Liver (tissue), 3 donors: ENCODE measurements at regions not wholly inside any gene's neighbourhood (a gene's known extent, or its start where the extent isn't known, plus 50 kb on each side); places are given as distances from the start of the nearest gene placed in this dataset.

Source experiments
- FOXA1 ChIP-seq: IDR thresholded peaks from 2 replicates; pipeline ENCODE4 v1.6.1; 2016; ENCODE audit warnings: antibody characterized with exemption
- GABPA ChIP-seq, 2 donors: IDR thresholded peaks in 1 of 2; conservative IDR thresholded peaks in 1 of 2; 2 replicates each; pipeline ENCODE4 v1.6.1; 2016; ENCODE audit warnings: antibody characterized with exemption in 2 of 2, mild to moderate bottlenecking in 1 of 2, moderate library complexity in 1 of 2
- HNF4A ChIP-seq, 2 donors: conservative IDR thresholded peaks; 2 replicates each; pipeline ENCODE4 v1.6.1; 2016; ENCODE audit warnings: antibody characterized with exemption in 2 of 2, mild to moderate bottlenecking in 2 of 2
- JUND ChIP-seq, 2 donors: IDR thresholded peaks; 2 replicates each; pipeline ENCODE4 v1.6.1; 2016; ENCODE audit warnings: antibody characterized with exemption in 2 of 2
- RAD21 ChIP-seq, 2 donors: IDR thresholded peaks; 2 replicates each; pipeline ENCODE4 v1.6.1; 2016; ENCODE audit warnings: antibody characterized with exemption in 2 of 2, mild to moderate bottlenecking in 2 of 2
- REST ChIP-seq: IDR thresholded peaks from 2 replicates; pipeline ENCODE4 v1.6.1; 2016; ENCODE audit warnings: antibody characterized with exemption, mild to moderate bottlenecking
- RXRA ChIP-seq, 2 donors: IDR thresholded peaks; 2 replicates each; pipeline ENCODE4 v1.6.1; 2017 to 2018; ENCODE audit warnings: antibody characterized with exemption in 2 of 2, mild to moderate bottlenecking in 1 of 2
- SP1 ChIP-seq: IDR thresholded peaks from 2 replicates; pipeline ENCODE4 v1.6.1; 2018; ENCODE audit warnings: antibody characterized with exemption, mild to moderate bottlenecking
- TAF1 ChIP-seq: conservative IDR thresholded peaks from 2 replicates; pipeline ENCODE4 v1.6.1; 2016; ENCODE audit warnings: antibody characterized with exemption, mild to moderate bottlenecking
- YY1 ChIP-seq: IDR thresholded peaks from 2 replicates; pipeline ENCODE4 v1.6.1; 2016; ENCODE audit warnings: antibody characterized with exemption, mild to moderate bottlenecking
- TF ChIP-seq, protein P1 (sequence below): fragments of 150-350 bp; IDR thresholded peaks from 2 replicates; pipeline ENCODE4 v1.5.1; 2017; ENCODE audit warnings: improper control_type of control experiment, low read depth, low read length; ENCODE audit not compliant: missing input control
- TF ChIP-seq, protein P2 (sequence below): IDR thresholded peaks from 2 replicates; pipeline ENCODE4 v1.6.1; 2016; ENCODE audit warnings: antibody characterized with exemption
- TF ChIP-seq, protein P3 (sequence below): IDR thresholded peaks from 2 replicates; pipeline ENCODE4 v1.6.1; 2016; ENCODE audit warnings: antibody characterized with exemption
- TF ChIP-seq, protein P4 (sequence below): IDR thresholded peaks from 2 replicates; pipeline ENCODE4 v1.6.1; 2016; ENCODE audit warnings: antibody characterized with exemption
- donor health status: healthy.
- donor health status: healthy.

- TF ChIP-seq, protein P1, sequence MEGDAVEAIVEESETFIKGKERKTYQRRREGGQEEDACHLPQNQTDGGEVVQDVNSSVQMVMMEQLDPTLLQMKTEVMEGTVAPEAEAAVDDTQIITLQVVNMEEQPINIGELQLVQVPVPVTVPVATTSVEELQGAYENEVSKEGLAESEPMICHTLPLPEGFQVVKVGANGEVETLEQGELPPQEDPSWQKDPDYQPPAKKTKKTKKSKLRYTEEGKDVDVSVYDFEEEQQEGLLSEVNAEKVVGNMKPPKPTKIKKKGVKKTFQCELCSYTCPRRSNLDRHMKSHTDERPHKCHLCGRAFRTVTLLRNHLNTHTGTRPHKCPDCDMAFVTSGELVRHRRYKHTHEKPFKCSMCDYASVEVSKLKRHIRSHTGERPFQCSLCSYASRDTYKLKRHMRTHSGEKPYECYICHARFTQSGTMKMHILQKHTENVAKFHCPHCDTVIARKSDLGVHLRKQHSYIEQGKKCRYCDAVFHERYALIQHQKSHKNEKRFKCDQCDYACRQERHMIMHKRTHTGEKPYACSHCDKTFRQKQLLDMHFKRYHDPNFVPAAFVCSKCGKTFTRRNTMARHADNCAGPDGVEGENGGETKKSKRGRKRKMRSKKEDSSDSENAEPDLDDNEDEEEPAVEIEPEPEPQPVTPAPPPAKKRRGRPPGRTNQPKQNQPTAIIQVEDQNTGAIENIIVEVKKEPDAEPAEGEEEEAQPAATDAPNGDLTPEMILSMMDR, result no peak
- TF ChIP-seq JUND (IDR thresholded peaks at IDR 0.05), result no peak
- TF ChIP-seq YY1, result no peak
- TF ChIP-seq, protein P2, sequence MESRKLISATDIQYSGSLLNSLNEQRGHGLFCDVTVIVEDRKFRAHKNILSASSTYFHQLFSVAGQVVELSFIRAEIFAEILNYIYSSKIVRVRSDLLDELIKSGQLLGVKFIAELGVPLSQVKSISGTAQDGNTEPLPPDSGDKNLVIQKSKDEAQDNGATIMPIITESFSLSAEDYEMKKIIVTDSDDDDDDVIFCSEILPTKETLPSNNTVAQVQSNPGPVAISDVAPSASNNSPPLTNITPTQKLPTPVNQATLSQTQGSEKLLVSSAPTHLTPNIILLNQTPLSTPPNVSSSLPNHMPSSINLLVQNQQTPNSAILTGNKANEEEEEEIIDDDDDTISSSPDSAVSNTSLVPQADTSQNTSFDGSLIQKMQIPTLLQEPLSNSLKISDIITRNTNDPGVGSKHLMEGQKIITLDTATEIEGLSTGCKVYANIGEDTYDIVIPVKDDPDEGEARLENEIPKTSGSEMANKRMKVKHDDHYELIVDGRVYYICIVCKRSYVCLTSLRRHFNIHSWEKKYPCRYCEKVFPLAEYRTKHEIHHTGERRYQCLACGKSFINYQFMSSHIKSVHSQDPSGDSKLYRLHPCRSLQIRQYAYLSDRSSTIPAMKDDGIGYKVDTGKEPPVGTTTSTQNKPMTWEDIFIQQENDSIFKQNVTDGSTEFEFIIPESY, result no peak
- no peak for TF ChIP-seq RAD21 (IDR thresholded peaks at IDR 0.05)
- TF ChIP-seq TAF1, result no peak
- TF ChIP-seq GABPA (IDR thresholded peaks at IDR 0.05 in 1 of 2, conservative IDR thresholded peaks at IDR 0.05 in 1 of 2), result no peak
- TF ChIP-seq, protein P3, sequence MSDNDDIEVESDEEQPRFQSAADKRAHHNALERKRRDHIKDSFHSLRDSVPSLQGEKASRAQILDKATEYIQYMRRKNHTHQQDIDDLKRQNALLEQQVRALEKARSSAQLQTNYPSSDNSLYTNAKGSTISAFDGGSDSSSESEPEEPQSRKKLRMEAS, result no peak
- no peak for TF ChIP-seq FOXA1
- no peak for TF ChIP-seq SP1
- no peak for TF ChIP-seq REST
- TF ChIP-seq, protein P4, sequence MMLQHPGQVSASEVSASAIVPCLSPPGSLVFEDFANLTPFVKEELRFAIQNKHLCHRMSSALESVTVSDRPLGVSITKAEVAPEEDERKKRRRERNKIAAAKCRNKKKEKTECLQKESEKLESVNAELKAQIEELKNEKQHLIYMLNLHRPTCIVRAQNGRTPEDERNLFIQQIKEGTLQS, result no peak
- TF ChIP-seq RXRA (IDR thresholded peaks at IDR 0.05), result no peak
- no peak for TF ChIP-seq HNF4A (conservative IDR thresholded peaks at IDR 0.05)
Measured at GRCh38 chr11:91825777-91826176, 398.8 kb upstream of the FAT3 start.
